Neuron (in vitro differentiated cells): ENCODE measurements at regions not wholly inside any gene's neighbourhood (a gene's known extent, or its start where the extent isn't known, plus 50 kb on each side); places are given as distances from the start of the nearest gene placed in this dataset.

ENCODE experiments used
- H2AFZ ChIP-seq: one replicate; pipeline ENCODE4 v1.6.1; 2013; ENCODE audit warnings: low read depth, mild to moderate bottlenecking, inconsistent platforms, low read length, moderate library complexity
- H3K27me3 ChIP-seq: one replicate; pipeline ENCODE4 v1.6.1; 2013; ENCODE audit warnings: low read length; ENCODE audit not compliant: insufficient read depth
- H3K36me3 ChIP-seq: one replicate; pipeline ENCODE4 v1.6.1; 2013; ENCODE audit warnings: low read length; ENCODE audit not compliant: insufficient read depth
- H3K4me1 ChIP-seq: one replicate; pipeline ENCODE4 v1.6.1; 2013; ENCODE audit warnings: low read length; ENCODE audit not compliant: insufficient read depth
- H3K4me3 ChIP-seq: 2 replicates; pipeline ENCODE4 v1.5.1; 2013; ENCODE audit warnings: mild to moderate bottlenecking, low read length, moderate library complexity
- H3K9me3 ChIP-seq: one replicate; pipeline ENCODE4 v1.6.1; 2013; ENCODE audit warnings: low read length

- no peak overlapping the region for H3K4me3 ChIP-seq
- peaks cover 16% of the 10 kb centered on the region for H3K27me3 ChIP-seq
- no peaks in the 10 kb centered on the region for H3K4me1 ChIP-seq
- no peaks in the 10 kb centered on the region for H3K36me3 ChIP-seq
- no peaks in the 10 kb centered on the region for H3K9me3 ChIP-seq
- H2AFZ ChIP-seq = no peak overlapping the region
Measured at GRCh38 chr13:107874456-107874855, 340.9 kb downstream of the LIG4 start.

GRCh38 chr13:107873926-107874325 is 341.4 kb downstream of the LIG4 start:
- H3K4me3 ChIP-seq = no peak overlapping the region
- H2AFZ ChIP-seq = no peak overlapping the region
- H3K4me1 ChIP-seq = no peaks in the 10 kb centered on the region
- H3K27me3 ChIP-seq = peaks cover 21% of the 10 kb centered on the region
- H3K36me3 ChIP-seq = no peaks in the 10 kb centered on the region
- no peaks in the 10 kb centered on the region for H3K9me3 ChIP-seq

- Histone ChIP-seq H3K4me1 (peaks cover 20% of the 10 kb centered on the region), H2AFZ (no peak overlapping the region), H3K36me3 (no peaks in the 10 kb centered on the region), H3K9me3 (no peaks in the 10 kb centered on the region), H3K4me3 (no peak overlapping the region), H3K27me3 (peaks cover 37% of the 10 kb centered on the region)
Measured at GRCh38 chr13:107870400-107870799, 344.9 kb downstream of the LIG4 start.

- no peaks in the 10 kb centered on the region for H3K9me3 ChIP-seq
- peak overlapping the region; percentile 46 for H3K4me3 ChIP-seq
- H3K4me1 ChIP-seq = peaks cover 20% of the 10 kb centered on the region
- no peaks in the 10 kb centered on the region for H3K36me3 ChIP-seq
- peak overlapping the region; percentile 99 for H2AFZ ChIP-seq
- H3K27me3 ChIP-seq = peaks cover 42% of the 10 kb centered on the region
Measured at GRCh38 chr13:107867701-107868661, 347.4 kb downstream of the LIG4 start.

- peak overlapping the region; percentile 46 for H3K4me3 ChIP-seq
- H3K27me3 ChIP-seq = peaks cover 42% of the 10 kb centered on the region
- no peaks in the 10 kb centered on the region for H3K9me3 ChIP-seq
- peak overlapping the region; percentile 99 for H2AFZ ChIP-seq
- no peaks in the 10 kb centered on the region for H3K36me3 ChIP-seq
- H3K4me1 ChIP-seq = peaks cover 20% of the 10 kb centered on the region
Measured at GRCh38 chr13:107866941-107867623, 348.3 kb downstream of the LIG4 start.

GRCh38 chr13:107866032-107866940 is 349.1 kb downstream of the LIG4 start:
- H3K4me3 ChIP-seq = peak overlapping the region; percentile 46
- no peaks in the 10 kb centered on the region for H3K9me3 ChIP-seq
- H3K4me1 ChIP-seq = peaks cover 20% of the 10 kb centered on the region
- peak overlapping the region; percentile 99 for H2AFZ ChIP-seq
- H3K36me3 ChIP-seq = no peaks in the 10 kb centered on the region
- peaks cover 41% of the 10 kb centered on the region for H3K27me3 ChIP-seq

GRCh38 chr13:107865643-107866031 is 349.7 kb downstream of the LIG4 start:
- H3K36me3 ChIP-seq = no peaks in the 10 kb centered on the region
- peaks cover 20% of the 10 kb centered on the region for H3K4me1 ChIP-seq
- peak overlapping the region; percentile 99 for H2AFZ ChIP-seq
- H3K4me3 ChIP-seq = peak overlapping the region; percentile 46
- no peaks in the 10 kb centered on the region for H3K9me3 ChIP-seq
- H3K27me3 ChIP-seq = peaks cover 37% of the 10 kb centered on the region

- peaks cover 20% of the 10 kb centered on the region for H3K4me1 ChIP-seq
- no peaks in the 10 kb centered on the region for H3K36me3 ChIP-seq
- H3K9me3 ChIP-seq = no peaks in the 10 kb centered on the region
- H2AFZ ChIP-seq = no peak overlapping the region
- peaks cover 34% of the 10 kb centered on the region for H3K27me3 ChIP-seq
- H3K4me3 ChIP-seq = peak overlapping the region; percentile 46
Measured at GRCh38 chr13:107865318-107865575, 350.1 kb downstream of the LIG4 start.

GRCh38 chr13:107864543-107865317 is 350.6 kb downstream of the LIG4 start:
- H3K9me3 ChIP-seq = no peaks in the 10 kb centered on the region
- peaks cover 29% of the 10 kb centered on the region for H3K27me3 ChIP-seq
- no peaks in the 10 kb centered on the region for H3K36me3 ChIP-seq
- peak overlapping the region; percentile 46 for H3K4me3 ChIP-seq
- no peak overlapping the region for H2AFZ ChIP-seq
- H3K4me1 ChIP-seq = peaks cover 20% of the 10 kb centered on the region

GRCh38 chr13:107860284-107860683 is 355.1 kb downstream of the LIG4 start:
- Histone ChIP-seq H3K27me3 (peaks cover 3% of the 10 kb centered on the region), H3K4me1 (no peaks in the 10 kb centered on the region), H3K9me3 (no peaks in the 10 kb centered on the region), H2AFZ (no peak overlapping the region), H3K4me3 (no peak overlapping the region), H3K36me3 (no peaks in the 10 kb centered on the region)

- Histone ChIP-seq H3K36me3 (no peaks in the 10 kb centered on the region), H3K4me3 (no peak overlapping the region), H3K9me3 (no peaks in the 10 kb centered on the region), H3K27me3 (no peaks in the 10 kb centered on the region), H2AFZ (no peak overlapping the region), H3K4me1 (no peaks in the 10 kb centered on the region)
Measured at GRCh38 chr13:107854880-107855279, 360.5 kb downstream of the LIG4 start.

- Histone ChIP-seq H2AFZ (no peak overlapping the region), H3K4me3 (no peak overlapping the region), H3K27me3 (no peaks in the 10 kb centered on the region), H3K36me3 (no peaks in the 10 kb centered on the region), H3K9me3 (no peaks in the 10 kb centered on the region), H3K4me1 (no peaks in the 10 kb centered on the region)
Measured at GRCh38 chr13:107852072-107852471, 363.3 kb downstream of the LIG4 start.
